ENCODE measurements at regions not wholly inside any gene's neighbourhood (a gene's known extent, or its start where the extent isn't known, plus 50 kb on each side); places are given as distances from the start of the nearest gene placed in this dataset.

GRCh38 chr4:79250887-79251286 lies 75.0 kb downstream of the NAA11 start:
- TF ChIP-seq EP300 (IDR thresholded peaks at IDR 0.05) (no peak), CTCF (IDR thresholded peaks at IDR 0.05) (no peak), POLR2AphosphoS5 (IDR thresholded peaks at IDR 0.05) (no peak), POLR2A (IDR thresholded peaks at IDR 0.05) (no peak)

Measured in stomach (tissue), 4 donors.